ENCODE measurements at regions not wholly inside any gene's neighbourhood (a gene's known extent, or its start where the extent isn't known, plus 50 kb on each side); places are given as distances from the start of the nearest gene placed in this dataset.

DNA sequence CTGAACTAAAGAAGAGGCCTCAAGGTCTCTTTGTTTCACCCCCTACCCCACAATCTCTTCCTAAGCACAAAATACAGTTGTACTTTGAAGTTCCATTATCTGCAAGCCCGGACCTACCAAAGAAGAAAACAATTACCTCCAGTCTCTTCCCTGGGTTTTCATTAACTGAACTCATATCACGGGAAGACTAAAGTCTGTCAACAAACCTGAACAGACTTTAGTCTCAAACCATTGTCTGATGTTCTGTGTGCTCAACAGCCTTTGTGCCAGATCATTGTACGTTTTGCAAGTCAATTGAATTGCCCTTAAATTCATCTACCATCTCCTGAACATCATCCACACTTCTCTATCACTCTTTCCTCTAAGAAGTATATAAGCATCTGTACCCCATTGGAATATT is 1021.9 kb upstream of the CDH2 start (continued):
- TF ChIP-seq, protein P1, sequence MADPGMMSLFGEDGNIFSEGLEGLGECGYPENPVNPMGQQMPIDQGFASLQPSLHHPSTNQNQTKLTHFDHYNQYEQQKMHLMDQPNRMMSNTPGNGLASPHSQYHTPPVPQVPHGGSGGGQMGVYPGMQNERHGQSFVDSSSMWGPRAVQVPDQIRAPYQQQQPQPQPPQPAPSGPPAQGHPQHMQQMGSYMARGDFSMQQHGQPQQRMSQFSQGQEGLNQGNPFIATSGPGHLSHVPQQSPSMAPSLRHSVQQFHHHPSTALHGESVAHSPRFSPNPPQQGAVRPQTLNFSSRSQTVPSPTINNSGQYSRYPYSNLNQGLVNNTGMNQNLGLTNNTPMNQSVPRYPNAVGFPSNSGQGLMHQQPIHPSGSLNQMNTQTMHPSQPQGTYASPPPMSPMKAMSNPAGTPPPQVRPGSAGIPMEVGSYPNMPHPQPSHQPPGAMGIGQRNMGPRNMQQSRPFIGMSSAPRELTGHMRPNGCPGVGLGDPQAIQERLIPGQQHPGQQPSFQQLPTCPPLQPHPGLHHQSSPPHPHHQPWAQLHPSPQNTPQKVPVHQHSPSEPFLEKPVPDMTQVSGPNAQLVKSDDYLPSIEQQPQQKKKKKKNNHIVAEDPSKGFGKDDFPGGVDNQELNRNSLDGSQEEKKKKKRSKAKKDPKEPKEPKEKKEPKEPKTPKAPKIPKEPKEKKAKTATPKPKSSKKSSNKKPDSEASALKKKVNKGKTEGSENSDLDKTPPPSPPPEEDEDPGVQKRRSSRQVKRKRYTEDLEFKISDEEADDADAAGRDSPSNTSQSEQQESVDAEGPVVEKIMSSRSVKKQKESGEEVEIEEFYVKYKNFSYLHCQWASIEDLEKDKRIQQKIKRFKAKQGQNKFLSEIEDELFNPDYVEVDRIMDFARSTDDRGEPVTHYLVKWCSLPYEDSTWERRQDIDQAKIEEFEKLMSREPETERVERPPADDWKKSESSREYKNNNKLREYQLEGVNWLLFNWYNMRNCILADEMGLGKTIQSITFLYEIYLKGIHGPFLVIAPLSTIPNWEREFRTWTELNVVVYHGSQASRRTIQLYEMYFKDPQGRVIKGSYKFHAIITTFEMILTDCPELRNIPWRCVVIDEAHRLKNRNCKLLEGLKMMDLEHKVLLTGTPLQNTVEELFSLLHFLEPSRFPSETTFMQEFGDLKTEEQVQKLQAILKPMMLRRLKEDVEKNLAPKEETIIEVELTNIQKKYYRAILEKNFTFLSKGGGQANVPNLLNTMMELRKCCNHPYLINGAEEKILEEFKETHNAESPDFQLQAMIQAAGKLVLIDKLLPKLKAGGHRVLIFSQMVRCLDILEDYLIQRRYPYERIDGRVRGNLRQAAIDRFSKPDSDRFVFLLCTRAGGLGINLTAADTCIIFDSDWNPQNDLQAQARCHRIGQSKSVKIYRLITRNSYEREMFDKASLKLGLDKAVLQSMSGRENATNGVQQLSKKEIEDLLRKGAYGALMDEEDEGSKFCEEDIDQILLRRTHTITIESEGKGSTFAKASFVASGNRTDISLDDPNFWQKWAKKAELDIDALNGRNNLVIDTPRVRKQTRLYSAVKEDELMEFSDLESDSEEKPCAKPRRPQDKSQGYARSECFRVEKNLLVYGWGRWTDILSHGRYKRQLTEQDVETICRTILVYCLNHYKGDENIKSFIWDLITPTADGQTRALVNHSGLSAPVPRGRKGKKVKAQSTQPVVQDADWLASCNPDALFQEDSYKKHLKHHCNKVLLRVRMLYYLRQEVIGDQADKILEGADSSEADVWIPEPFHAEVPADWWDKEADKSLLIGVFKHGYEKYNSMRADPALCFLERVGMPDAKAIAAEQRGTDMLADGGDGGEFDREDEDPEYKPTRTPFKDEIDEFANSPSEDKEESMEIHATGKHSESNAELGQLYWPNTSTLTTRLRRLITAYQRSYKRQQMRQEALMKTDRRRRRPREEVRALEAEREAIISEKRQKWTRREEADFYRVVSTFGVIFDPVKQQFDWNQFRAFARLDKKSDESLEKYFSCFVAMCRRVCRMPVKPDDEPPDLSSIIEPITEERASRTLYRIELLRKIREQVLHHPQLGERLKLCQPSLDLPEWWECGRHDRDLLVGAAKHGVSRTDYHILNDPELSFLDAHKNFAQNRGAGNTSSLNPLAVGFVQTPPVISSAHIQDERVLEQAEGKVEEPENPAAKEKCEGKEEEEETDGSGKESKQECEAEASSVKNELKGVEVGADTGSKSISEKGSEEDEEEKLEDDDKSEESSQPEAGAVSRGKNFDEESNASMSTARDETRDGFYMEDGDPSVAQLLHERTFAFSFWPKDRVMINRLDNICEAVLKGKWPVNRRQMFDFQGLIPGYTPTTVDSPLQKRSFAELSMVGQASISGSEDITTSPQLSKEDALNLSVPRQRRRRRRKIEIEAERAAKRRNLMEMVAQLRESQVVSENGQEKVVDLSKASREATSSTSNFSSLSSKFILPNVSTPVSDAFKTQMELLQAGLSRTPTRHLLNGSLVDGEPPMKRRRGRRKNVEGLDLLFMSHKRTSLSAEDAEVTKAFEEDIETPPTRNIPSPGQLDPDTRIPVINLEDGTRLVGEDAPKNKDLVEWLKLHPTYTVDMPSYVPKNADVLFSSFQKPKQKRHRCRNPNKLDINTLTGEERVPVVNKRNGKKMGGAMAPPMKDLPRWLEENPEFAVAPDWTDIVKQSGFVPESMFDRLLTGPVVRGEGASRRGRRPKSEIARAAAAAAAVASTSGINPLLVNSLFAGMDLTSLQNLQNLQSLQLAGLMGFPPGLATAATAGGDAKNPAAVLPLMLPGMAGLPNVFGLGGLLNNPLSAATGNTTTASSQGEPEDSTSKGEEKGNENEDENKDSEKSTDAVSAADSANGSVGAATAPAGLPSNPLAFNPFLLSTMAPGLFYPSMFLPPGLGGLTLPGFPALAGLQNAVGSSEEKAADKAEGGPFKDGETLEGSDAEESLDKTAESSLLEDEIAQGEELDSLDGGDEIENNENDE (IDR thresholded peaks at IDR 0.05; ENCODE audit: insufficient replicate concordance, low read length), result no peak
- no peak for TF ChIP-seq TCF12 (IDR thresholded peaks at IDR 0.05; ENCODE audit: low read depth, low read length)
